Fibroblast of lung (primary cell): ENCODE measurements at regions not wholly inside any gene's neighbourhood (a gene's known extent, or its start where the extent isn't known, plus 50 kb on each side); places are given as distances from the start of the nearest gene placed in this dataset.

Experiments used
- EZH2 ChIP-seq: IDR thresholded peaks from 2 replicates; pipeline ENCODE4 v1.5.1; 2012; ENCODE audit warnings: low read length, control low read depth, mild to moderate bottlenecking; ENCODE audit errors: missing control alignments
- TF ChIP-seq, protein P1 (sequence below), 2 donors: IDR thresholded peaks in 1 of 2; conservative IDR thresholded peaks in 1 of 2; 1 replicate in 1 of 2; 2 replicates in 1 of 2; pipeline ENCODE4 v1.5.1; 2011 to 2012; ENCODE audit warnings: low read length in 2 of 2, control low read depth in 1 of 2, inconsistent platforms in 1 of 2, low read depth in 1 of 2, mild to moderate bottlenecking in 1 of 2

DNA sequence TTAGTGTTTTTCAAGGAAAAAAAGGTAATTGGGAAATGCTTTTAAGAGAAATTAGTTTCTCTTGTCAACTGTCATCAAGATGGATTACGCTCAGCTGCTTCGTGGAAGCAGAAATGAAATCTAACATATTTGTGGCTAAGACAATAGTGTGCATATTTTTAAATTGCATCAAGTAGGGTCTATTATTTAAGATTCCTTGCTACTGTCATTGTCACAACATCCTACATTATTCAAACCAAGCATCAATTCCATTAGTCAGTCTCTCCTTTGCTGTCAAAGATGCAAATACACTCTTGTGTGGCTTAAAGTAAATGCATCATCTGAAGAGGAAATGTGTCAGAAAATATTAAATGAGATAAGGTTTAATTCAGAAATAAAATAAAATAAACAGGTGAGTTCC lies 1277.6 kb upstream of the SEL1L start:
- TF ChIP-seq, protein P1, sequence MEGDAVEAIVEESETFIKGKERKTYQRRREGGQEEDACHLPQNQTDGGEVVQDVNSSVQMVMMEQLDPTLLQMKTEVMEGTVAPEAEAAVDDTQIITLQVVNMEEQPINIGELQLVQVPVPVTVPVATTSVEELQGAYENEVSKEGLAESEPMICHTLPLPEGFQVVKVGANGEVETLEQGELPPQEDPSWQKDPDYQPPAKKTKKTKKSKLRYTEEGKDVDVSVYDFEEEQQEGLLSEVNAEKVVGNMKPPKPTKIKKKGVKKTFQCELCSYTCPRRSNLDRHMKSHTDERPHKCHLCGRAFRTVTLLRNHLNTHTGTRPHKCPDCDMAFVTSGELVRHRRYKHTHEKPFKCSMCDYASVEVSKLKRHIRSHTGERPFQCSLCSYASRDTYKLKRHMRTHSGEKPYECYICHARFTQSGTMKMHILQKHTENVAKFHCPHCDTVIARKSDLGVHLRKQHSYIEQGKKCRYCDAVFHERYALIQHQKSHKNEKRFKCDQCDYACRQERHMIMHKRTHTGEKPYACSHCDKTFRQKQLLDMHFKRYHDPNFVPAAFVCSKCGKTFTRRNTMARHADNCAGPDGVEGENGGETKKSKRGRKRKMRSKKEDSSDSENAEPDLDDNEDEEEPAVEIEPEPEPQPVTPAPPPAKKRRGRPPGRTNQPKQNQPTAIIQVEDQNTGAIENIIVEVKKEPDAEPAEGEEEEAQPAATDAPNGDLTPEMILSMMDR (conservative IDR thresholded peaks at IDR 0.05 in 1 of 2, IDR thresholded peaks at IDR 0.05 in 1 of 2; ENCODE audit: low read depth in 1 of 2, low read length in 2 of 2), result no peak
- no peak for TF ChIP-seq EZH2
